BLaER1 (cell line): ENCODE measurements at regions not wholly inside any gene's neighbourhood (a gene's known extent, or its start where the extent isn't known, plus 50 kb on each side); places are given as distances from the start of the nearest gene placed in this dataset.

ENCODE experiments used
- H3K27ac ChIP-seq: shearing (Covaris generic); formaldehyde crosslinking; 2 replicates; pipeline ENCODE4 v1.8.1; 2022
- H3K27me3 ChIP-seq: shearing (Covaris generic); formaldehyde crosslinking; 2 replicates; pipeline ENCODE4 v1.8.1; 2022
- H3K36me3 ChIP-seq: shearing (Covaris generic); formaldehyde crosslinking; 2 replicates; pipeline ENCODE4 v1.8.1; 2022
- H3K4me1 ChIP-seq: shearing (Covaris generic); formaldehyde crosslinking; 2 replicates; pipeline ENCODE4 v1.8.1; 2022
- H3K4me2 ChIP-seq: shearing (Covaris generic); formaldehyde crosslinking; 2 replicates; pipeline ENCODE4 v1.8.1; 2022
- H3K4me3 ChIP-seq: shearing (Covaris generic); formaldehyde crosslinking; 2 replicates; pipeline ENCODE4 v1.8.1; 2022
- H3K9ac ChIP-seq: shearing (Covaris generic); formaldehyde crosslinking; 2 replicates; pipeline ENCODE4 v1.8.1; 2022
- H3K9me3 ChIP-seq: shearing (Covaris generic); formaldehyde crosslinking; 2 replicates; pipeline ENCODE4 v1.8.1; 2022
- H4K20me1 ChIP-seq: shearing (Covaris generic); formaldehyde crosslinking; 2 replicates; pipeline ENCODE4 v1.8.1; 2022
- Cebpa-rat ChIP-seq: shearing (Covaris generic); IDR thresholded peaks from 2 replicates; pipeline ENCODE4 v1.8.1; 2022

- peak overlapping the region; percentile 81 for H3K27ac ChIP-seq
- H3K36me3 ChIP-seq: no peaks in the 10 kb centered on the region; the same call in 1 of the 2 replicates
- H4K20me1 ChIP-seq: no peaks in the 10 kb centered on the region
- peak overlapping the region; percentile 83 for H3K4me2 ChIP-seq
- no peak for TF ChIP-seq Cebpa-rat
- peaks cover 9% of the 10 kb centered on the region for H3K9me3 ChIP-seq
- no peaks in the 10 kb centered on the region for H3K27me3 ChIP-seq
- H3K4me1 ChIP-seq: peaks cover 73% of the 10 kb centered on the region
- peak overlapping the region; percentile 47 for H3K4me3 ChIP-seq
- H3K9ac ChIP-seq: 0 out of 2 replicates have a peak overlapping the region, but pooled peaks have one; percentile 43
Observed at GRCh38 chr4:171644430-171645057, 168.7 kb upstream of the GALNTL6 start.

- Histone ChIP-seq H3K9me3 (peaks cover 9% of the 10 kb centered on the region), H3K9ac (no peak overlapping the region), H3K27ac (peak overlapping the region; percentile 22; the same call in 1 of the 2 replicates), H3K4me3 (no peak overlapping the region; the same call in 1 of the 2 replicates), H3K4me1 (peaks cover 55% of the 10 kb centered on the region), H4K20me1 (no peaks in the 10 kb centered on the region), H3K36me3 (no peaks in the 10 kb centered on the region; the same call in 1 of the 2 replicates), H3K4me2 (peak overlapping the region; percentile 36), H3K27me3 (no peaks in the 10 kb centered on the region)
- TF ChIP-seq Cebpa-rat: no peak
Observed at GRCh38 chr4:171639540-171639939, 173.7 kb upstream of the GALNTL6 start.

GRCh38 chr4:171636606-171637005 lies 176.6 kb upstream of the GALNTL6 start:
- no peak for TF ChIP-seq Cebpa-rat
- no peak overlapping the region for H3K27ac ChIP-seq
- no peaks in the 10 kb centered on the region for H4K20me1 ChIP-seq
- H3K9ac ChIP-seq: no peak overlapping the region
- H3K4me2 ChIP-seq: no peak overlapping the region
- no peaks in the 10 kb centered on the region for H3K27me3 ChIP-seq
- peaks cover 26% of the 10 kb centered on the region for H3K9me3 ChIP-seq
- peaks cover 28% of the 10 kb centered on the region for H3K4me1 ChIP-seq
- H3K4me3 ChIP-seq: no peak overlapping the region
- no peaks in the 10 kb centered on the region; the same call in 1 of the 2 replicates for H3K36me3 ChIP-seq

- Histone ChIP-seq H3K4me1 (peaks cover 12% of the 10 kb centered on the region), H3K4me3 (no peak overlapping the region), H3K27ac (no peak overlapping the region), H3K27me3 (no peaks in the 10 kb centered on the region), H4K20me1 (no peaks in the 10 kb centered on the region), H3K9ac (no peak overlapping the region), H3K9me3 (peaks cover 23% of the 10 kb centered on the region), H3K4me2 (peak overlapping the region; percentile 46; the same call in 1 of the 2 replicates), H3K36me3 (no peaks in the 10 kb centered on the region)
- no peak for TF ChIP-seq Cebpa-rat
Observed at GRCh38 chr4:171629737-171630136, 183.5 kb upstream of the GALNTL6 start.

- no peaks in the 10 kb centered on the region for H3K27me3 ChIP-seq
Observed at GRCh38 chr4:171629182-171629581, 184.0 kb upstream of the GALNTL6 start.

GRCh38 chr4:171626554-171626953 lies 186.7 kb upstream of the GALNTL6 start:
- no peak overlapping the region for H3K9ac ChIP-seq
- TF ChIP-seq Cebpa-rat: no peak

More at GRCh38 chr4:171629182-171629581, 184.0 kb upstream of the GALNTL6 start:
- H3K4me1 ChIP-seq: peaks cover 12% of the 10 kb centered on the region
- peaks cover 23% of the 10 kb centered on the region for H3K9me3 ChIP-seq
- no peak for TF ChIP-seq Cebpa-rat
- no peaks in the 10 kb centered on the region for H4K20me1 ChIP-seq
- H3K4me3 ChIP-seq: no peak overlapping the region
- peak overlapping the region; percentile 46 for H3K4me2 ChIP-seq
- no peak overlapping the region for H3K9ac ChIP-seq
- no peaks in the 10 kb centered on the region for H3K36me3 ChIP-seq
- no peak overlapping the region for H3K27ac ChIP-seq

GRCh38 chr4:171622729-171623128 lies 190.5 kb upstream of the GALNTL6 start:
- no peak overlapping the region for H3K27ac ChIP-seq
- H3K9ac ChIP-seq: no peak overlapping the region
- H4K20me1 ChIP-seq: no peaks in the 10 kb centered on the region
- H3K9me3 ChIP-seq: 0 out of 2 replicates have a peak, but pooled peaks cover 8% of the 10 kb centered on the region
- peaks cover 12% of the 10 kb centered on the region for H3K4me1 ChIP-seq
- H3K27me3 ChIP-seq: no peaks in the 10 kb centered on the region
- no peak overlapping the region for H3K4me2 ChIP-seq
- no peak for TF ChIP-seq Cebpa-rat
- H3K4me3 ChIP-seq: no peak overlapping the region
- H3K36me3 ChIP-seq: no peaks in the 10 kb centered on the region

More at GRCh38 chr4:171626554-171626953, 186.7 kb upstream of the GALNTL6 start:
- H3K4me1 ChIP-seq: peaks cover 22% of the 10 kb centered on the region
- no peaks in the 10 kb centered on the region for H3K36me3 ChIP-seq
- H3K9me3 ChIP-seq: peaks cover 14% of the 10 kb centered on the region; the same call in 1 of the 2 replicates
- H3K4me2 ChIP-seq: no peak overlapping the region
- no peak overlapping the region for H3K4me3 ChIP-seq
- H3K27me3 ChIP-seq: no peaks in the 10 kb centered on the region
- H3K27ac ChIP-seq: no peak overlapping the region
- H4K20me1 ChIP-seq: no peaks in the 10 kb centered on the region

GRCh38 chr4:171621646-171622045 lies 191.6 kb upstream of the GALNTL6 start:
- H3K4me2 ChIP-seq: peak overlapping the region; percentile 16; the same call in 1 of the 2 replicates
- H3K36me3 ChIP-seq: no peaks in the 10 kb centered on the region
- H4K20me1 ChIP-seq: no peaks in the 10 kb centered on the region
- peaks cover 12% of the 10 kb centered on the region for H3K4me1 ChIP-seq
- no peak for TF ChIP-seq Cebpa-rat
- 0 out of 2 replicates have a peak, but pooled peaks cover 8% of the 10 kb centered on the region for H3K9me3 ChIP-seq
- H3K27ac ChIP-seq: no peak overlapping the region
- no peak overlapping the region for H3K9ac ChIP-seq
- no peaks in the 10 kb centered on the region for H3K27me3 ChIP-seq
- no peak overlapping the region for H3K4me3 ChIP-seq

GRCh38 chr4:171612907-171613306 lies 200.3 kb upstream of the GALNTL6 start:
- peak; percentile 48; the same call in 1 of the 2 replicates for TF ChIP-seq Cebpa-rat
- no peaks in the 10 kb centered on the region for H3K9me3 ChIP-seq
- H3K4me3 ChIP-seq: no peak overlapping the region
- no peak overlapping the region for H3K9ac ChIP-seq
- H3K36me3 ChIP-seq: no peaks in the 10 kb centered on the region
- no peak overlapping the region for H3K4me2 ChIP-seq
- no peaks in the 10 kb centered on the region for H3K4me1 ChIP-seq
- no peaks in the 10 kb centered on the region for H4K20me1 ChIP-seq
- no peak overlapping the region for H3K27ac ChIP-seq
- no peaks in the 10 kb centered on the region for H3K27me3 ChIP-seq

- H3K9me3 ChIP-seq: 0 out of 2 replicates have a peak, but pooled peaks cover 3% of the 10 kb centered on the region
- H3K27me3 ChIP-seq: no peaks in the 10 kb centered on the region
- no peak for TF ChIP-seq Cebpa-rat
- H3K36me3 ChIP-seq: no peaks in the 10 kb centered on the region
- H4K20me1 ChIP-seq: no peaks in the 10 kb centered on the region
- no peak overlapping the region for H3K4me3 ChIP-seq
- H3K4me1 ChIP-seq: no peaks in the 10 kb centered on the region
- no peak overlapping the region for H3K9ac ChIP-seq
- H3K4me2 ChIP-seq: no peak overlapping the region
- H3K27ac ChIP-seq: no peak overlapping the region
Observed at GRCh38 chr4:171602638-171603355, 210.4 kb upstream of the GALNTL6 start.
